Astrocyte (in vitro differentiated cells and primary cell): ENCODE measurements at regions not wholly inside any gene's neighbourhood (a gene's known extent, or its start where the extent isn't known, plus 50 kb on each side); places are given as distances from the start of the nearest gene placed in this dataset.
"Not testable (repeated sequence)": the region's sequence is repeated elsewhere in the genome, so short reads cannot be mapped to it uniquely, and the experiment has no call there.

Experiments used
- DNase-seq: peaks from one replicate; pipeline ENCODE4 v3.0.0-alpha.2; 2010; ENCODE audit warnings: low read depth
- FAIRE-seq: peaks from 2 replicates; lab custom pipeline; 2011; peaks lifted over from hg19 to GRCh38; lab: Jason Lieb, UNC
- H2AFZ ChIP-seq: 2 replicates; pipeline ENCODE4 v1.6.0; 2012; ENCODE audit warnings: low read depth, low read length, inconsistent platforms
- H3K27ac ChIP-seq: 2 replicates; pipeline ENCODE4 v1.5.1; 2011; ENCODE audit warnings: low read depth, low read length, inconsistent platforms
- H3K27me3 ChIP-seq: 2 replicates; pipeline ENCODE4 v1.6.0; 2011; ENCODE audit warnings: low read length, inconsistent platforms; ENCODE audit not compliant: insufficient read depth
- H3K36me3 ChIP-seq: 2 replicates; pipeline ENCODE4 v1.5.1; 2011; ENCODE audit warnings: low read length, inconsistent platforms; ENCODE audit not compliant: insufficient read depth
- H3K4me1 ChIP-seq: 2 replicates; pipeline ENCODE4 v1.5.1; 2011; ENCODE audit warnings: low read length, inconsistent platforms; ENCODE audit not compliant: insufficient read depth
- H3K4me2 ChIP-seq: 2 replicates; pipeline ENCODE4 v1.6.0; 2012; ENCODE audit warnings: low read length, inconsistent platforms
- H3K4me3 ChIP-seq: 2 replicates; pipeline ENCODE4 v1.5.1; 2011; ENCODE audit warnings: low read depth, mild to moderate bottlenecking, low read length, inconsistent platforms; ENCODE audit not compliant: insufficient read depth
- H3K79me2 ChIP-seq: 2 replicates; pipeline ENCODE4 v1.6.0; 2012; ENCODE audit warnings: mild to moderate bottlenecking, low read length, inconsistent platforms; ENCODE audit not compliant: insufficient read depth
- H3K9ac ChIP-seq: 2 replicates; pipeline ENCODE4 v1.6.0; 2012; ENCODE audit warnings: mild to moderate bottlenecking, low read length, inconsistent platforms
- H3K9me3 ChIP-seq: 2 replicates; pipeline ENCODE4 v1.5.1; 2012; ENCODE audit warnings: low read depth, mild to moderate bottlenecking, low read length, inconsistent platforms; ENCODE audit not compliant: insufficient read depth
- H4K20me1 ChIP-seq: 2 replicates; pipeline ENCODE4 v1.6.0; 2012; ENCODE audit warnings: low read length, inconsistent platforms; ENCODE audit not compliant: insufficient read depth
- H3K27ac Mint-ChIP-seq: one replicate; pipeline ENCODE4 v1.8.0; 2021; ENCODE audit warnings: mild to moderate bottlenecking, mixed read lengths; ENCODE audit not compliant: unreplicated experiment
- H3K27me3 Mint-ChIP-seq: one replicate; pipeline ENCODE4 v1.8.0; 2021; ENCODE audit warnings: low read depth, mixed read lengths; ENCODE audit not compliant: unreplicated experiment
- H3K36me3 Mint-ChIP-seq: one replicate; pipeline ENCODE4 v1.8.0; 2021; ENCODE audit warnings: low read depth, mixed read lengths; ENCODE audit not compliant: unreplicated experiment
- H3K4me1 Mint-ChIP-seq: one replicate; pipeline ENCODE4 v1.8.0; 2021; ENCODE audit warnings: low read depth, mixed read lengths; ENCODE audit not compliant: unreplicated experiment
- H3K4me3 Mint-ChIP-seq: one replicate; pipeline ENCODE4 v1.8.0; 2021; ENCODE audit warnings: mild to moderate bottlenecking, moderate library complexity, mixed read lengths; ENCODE audit not compliant: unreplicated experiment
- H3K9me3 Mint-ChIP-seq: one replicate; pipeline ENCODE4 v1.8.0; 2021; ENCODE audit warnings: mild to moderate bottlenecking, mixed read lengths; ENCODE audit not compliant: unreplicated experiment
- CTCF ChIP-seq: IDR thresholded peaks from 2 replicates; pipeline ENCODE4 v1.5.1; 2011; ENCODE audit warnings: low read depth, mild to moderate bottlenecking, inconsistent platforms, low read length, moderate library complexity; ENCODE audit not compliant: insufficient read depth
- EZH2 ChIP-seq: IDR thresholded peaks from 2 replicates; pipeline ENCODE4 v1.6.1; 2012; ENCODE audit warnings: mild to moderate bottlenecking, low read length, inconsistent platforms; ENCODE audit not compliant: insufficient read depth

- Histone ChIP-seq H4K20me1 (no peaks in the 10 kb centered on the region), H3K4me1 (no peaks in the 10 kb centered on the region), H3K36me3 (no peaks in the 10 kb centered on the region), H3K27ac (no peak overlapping the region), H3K4me3 (no peak overlapping the region), H3K79me2 (no peaks in the 10 kb centered on the region), H3K4me2 (no peak overlapping the region), H2AFZ (no peak overlapping the region), H3K9me3 (no peaks in the 10 kb centered on the region), H3K27me3 (no peaks in the 10 kb centered on the region), H3K9ac (no peak overlapping the region)
- Mint-ChIP-seq H3K27ac (no peak overlapping the region), H3K9me3 (peaks cover 18% of the 10 kb centered on the region), H3K4me1 (peaks cover 4% of the 10 kb centered on the region), H3K27me3 (peaks cover 8% of the 10 kb centered on the region), H3K4me3 (no peak overlapping the region), H3K36me3 (no peaks in the 10 kb centered on the region)
- no peak for DNase-seq
- no peak for FAIRE-seq
- TF ChIP-seq EZH2 (no peak), CTCF (no peak)
These were observed 130.0 kb upstream of the NR2F2 start for GRCh38 chr15:96200357-96200967.

- Mint-ChIP-seq H3K9me3 (peaks cover 17% of the 10 kb centered on the region), H3K27me3 (peaks cover 8% of the 10 kb centered on the region), H3K4me3 (no peak overlapping the region), H3K4me1 (peaks cover 4% of the 10 kb centered on the region), H3K27ac (no peak overlapping the region), H3K36me3 (no peaks in the 10 kb centered on the region)
- no peak for DNase-seq
- Histone ChIP-seq H2AFZ (no peak overlapping the region), H4K20me1 (no peaks in the 10 kb centered on the region), H3K9me3 (no peaks in the 10 kb centered on the region), H3K27ac (no peak overlapping the region), H3K9ac (no peak overlapping the region), H3K79me2 (no peaks in the 10 kb centered on the region), H3K4me1 (no peaks in the 10 kb centered on the region), H3K4me3 (no peak overlapping the region), H3K4me2 (no peak overlapping the region), H3K27me3 (no peaks in the 10 kb centered on the region), H3K36me3 (no peaks in the 10 kb centered on the region)
- FAIRE-seq: no peak
- TF ChIP-seq EZH2: no peak
- TF ChIP-seq CTCF: no peak
These were observed 128.8 kb upstream of the NR2F2 start for GRCh38 chr15:96201696-96202095.

- H3K4me2 ChIP-seq, H3K27ac Mint-ChIP-seq, H3K27me3 Mint-ChIP-seq, H3K79me2 ChIP-seq, H3K27me3 ChIP-seq, FAIRE-seq, H3K27ac ChIP-seq, H3K4me3 Mint-ChIP-seq, H3K36me3 ChIP-seq, H2AFZ ChIP-seq, H3K4me1 Mint-ChIP-seq, H4K20me1 ChIP-seq, H3K9me3 ChIP-seq, H3K36me3 Mint-ChIP-seq, DNase-seq, H3K4me3 ChIP-seq, H3K9ac ChIP-seq, H3K4me1 ChIP-seq: not testable (repeated sequence)
- H3K9me3 Mint-ChIP-seq: peaks cover 18% of the 10 kb centered on the region
These were observed 124.9 kb upstream of the NR2F2 start for GRCh38 chr15:96205588-96205987.
